Motor neuron (in vitro differentiated cells): ENCODE measurements at regions not wholly inside any gene's neighbourhood (a gene's known extent, or its start where the extent isn't known, plus 50 kb on each side); places are given as distances from the start of the nearest gene placed in this dataset.

Source experiments
- ATAC-seq, 8 experiments: fragments of 200-7000 bp; cut with Tn5 transposase; replicated peaks in 6 of 8; 2 replicates each; pipeline ENCODE4 v1.8.0; 2021; ENCODE audit warnings: mild to moderate bottlenecking in 8 of 8, moderate library complexity in 8 of 8
- H3K27ac ChIP-seq, 2 donors: fragments of 250-450 bp; sonication (Bioruptor Pico); 2 replicates each; pipeline ENCODE4 v1.9.0; 2021; ENCODE audit warnings: antibody characterized with exemption in 2 of 2, mild to moderate bottlenecking in 2 of 2, moderate library complexity in 1 of 2
- H3K4me1 ChIP-seq, 2 donors: fragments of 250-450 bp; sonication (Bioruptor Pico); replicated peaks in 1 of 2; 2 replicates each; pipeline ENCODE4 v1.6.1; 2021; ENCODE audit warnings: antibody characterized with exemption in 2 of 2, mild to moderate bottlenecking in 2 of 2, moderate library complexity in 1 of 2
- H3K4me3 ChIP-seq, 5 donors: fragments of 250-450 bp; sonication (Bioruptor Pico); 2 replicates each; pipeline ENCODE4 v1.9.0; 2021; ENCODE audit warnings: antibody characterized with exemption in 5 of 5, mild to moderate bottlenecking in 5 of 5, moderate library complexity in 4 of 5
- WGBS, 10 experiments: fragments of 450-650 bp; shearing (Covaris generic); methylation state at CpG; one replicate each; pipeline ENCODE4 v1.0.0; 2022; 5-methylcytosine and 5-hydroxymethylcytosine counted together
- in situ Hi-C, 9 experiments: fragments of 400-800 bp; cut with MboI; loops; one replicate each; pipeline ENCODE4 v1.15.0; 2021; ENCODE audit warnings: low sequenced_read_pairs in 9 of 9, low pct_unique_long_range_greater_than_20kb in 2 of 9; ENCODE audit not compliant: unreplicated experiment in 9 of 9

DNA sequence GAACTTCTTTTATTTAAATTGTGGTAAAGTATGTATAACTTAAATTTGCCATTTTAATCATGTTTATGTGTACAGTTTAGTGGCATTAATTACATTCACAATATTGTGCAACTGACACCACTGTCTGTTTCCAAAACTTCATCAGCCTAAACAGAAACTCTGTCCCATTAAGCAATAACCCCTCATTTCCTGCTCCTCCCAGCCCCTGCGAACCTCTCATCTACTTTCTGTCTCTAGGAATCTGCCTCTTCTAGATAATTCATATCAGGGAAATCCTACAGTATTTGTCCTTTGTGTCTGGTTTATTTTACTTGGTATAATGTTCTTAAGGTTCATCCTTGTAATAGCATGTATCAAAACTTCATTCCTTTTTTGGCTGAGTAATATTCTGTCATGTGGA lies 75.1 kb downstream of the BOLA3 start:
- WGBS, 10 experiments = 86 to 100% (median 88%) methylated on average over 1 of the region's 1 CpG; no CpG with 5 or more reads in 6 of the 10 experiments
- no peak overlapping the region for H3K27ac ChIP-seq
- in situ Hi-C loops = no loop called here
- H3K4me3 ChIP-seq = no peak overlapping the region
- H3K4me1 ChIP-seq = no peaks in the 10 kb centered on the region
- no peak for ATAC-seq

DNA sequence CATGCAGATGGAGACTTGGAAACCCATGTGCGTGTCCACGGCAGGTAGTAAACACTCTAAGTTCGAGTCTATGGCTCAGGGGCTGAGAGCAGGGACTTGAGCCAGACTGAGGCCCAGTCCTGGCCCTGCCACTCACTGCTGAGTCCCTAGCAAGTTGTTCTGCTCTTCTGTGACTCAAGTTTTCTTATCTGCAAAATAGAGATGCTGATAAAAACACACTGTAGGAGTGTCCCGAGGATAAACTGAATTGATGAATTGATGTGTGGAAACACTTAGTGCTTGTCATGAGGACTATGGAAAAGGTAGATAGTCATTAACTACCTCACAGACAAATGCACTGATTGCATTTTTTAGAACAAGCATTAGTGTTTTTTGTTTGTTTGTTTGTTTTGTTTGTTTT lies 73.2 kb downstream of the BOLA3 start:
- no peaks in the 10 kb centered on the region for H3K4me1 ChIP-seq
- no peak overlapping the region for H3K27ac ChIP-seq
- in situ Hi-C loops = no loop called here
- WGBS, 10 experiments = 52 to 94% (median 90%) methylated on average over 1 to 4 of the region's 4 CpGs; no CpG with 5 or more reads in 3 of the 10 experiments
- no peak overlapping the region for H3K4me3 ChIP-seq
- ATAC-seq = no peak

DNA sequence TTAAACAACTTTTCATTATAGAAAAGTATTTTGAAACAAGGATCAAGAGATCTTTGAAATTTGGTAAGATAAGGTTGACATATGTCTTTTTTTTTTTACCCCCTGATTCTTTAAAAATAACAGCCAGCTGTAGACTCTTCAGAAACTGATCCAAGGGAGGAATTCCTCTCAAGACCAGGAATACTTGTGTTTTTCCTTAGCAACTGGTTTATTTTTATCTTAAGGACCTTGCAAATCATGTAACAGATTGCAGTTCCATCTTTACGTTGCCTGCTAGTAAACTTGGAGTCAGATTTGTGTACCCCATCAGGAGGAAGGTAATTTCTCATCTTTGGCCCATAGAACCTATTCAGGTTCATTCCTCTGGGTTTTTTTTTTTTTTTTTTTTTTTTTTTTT lies 71.6 kb downstream of the BOLA3 start:
- H3K4me1 ChIP-seq = no peaks in the 10 kb centered on the region

DNA sequence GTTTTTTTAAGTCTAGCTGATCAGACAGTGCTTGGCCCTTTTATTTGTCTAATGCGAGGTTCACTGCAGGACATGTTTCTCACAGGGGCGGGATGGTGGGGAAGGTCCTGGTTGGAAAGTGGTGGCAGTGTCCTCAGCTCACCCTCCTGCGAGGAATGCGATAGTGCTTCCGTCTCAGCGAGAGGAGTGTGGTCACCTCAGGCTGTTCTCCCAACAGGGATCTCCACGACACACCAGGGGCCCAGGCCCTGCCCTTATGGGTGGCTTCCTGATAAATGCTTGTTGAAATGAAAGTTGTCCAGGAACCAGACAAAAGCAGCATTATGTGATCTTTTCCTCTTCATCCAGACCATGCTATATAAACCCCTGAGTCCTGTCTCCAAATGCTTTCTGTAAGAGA lies 70.1 kb downstream of the BOLA3 start:
- H3K4me1 ChIP-seq = no peaks in the 10 kb centered on the region
- H3K4me3 ChIP-seq = no peak overlapping the region
- H3K27ac ChIP-seq = no peak overlapping the region
- ATAC-seq = no peak
- 69 to 100% (median 85%) methylated on average over 1 to 7 of the region's 7 CpGs; no CpG with 5 or more reads in 3 of the 10 experiments for WGBS, 10 experiments
- in situ Hi-C loops = no loop called here

More for the DNA sequence above, 71.6 kb downstream of the BOLA3 start:
- Histone ChIP-seq H3K27ac (no peak overlapping the region), H3K4me3 (no peak overlapping the region)
- in situ Hi-C loops = no loop called here
- no peak for ATAC-seq
- 59 to 100% (median 83%) methylated on average over 1 of the region's 1 CpG; no CpG with 5 or more reads in 1 of the 10 experiments for WGBS, 10 experiments

DNA sequence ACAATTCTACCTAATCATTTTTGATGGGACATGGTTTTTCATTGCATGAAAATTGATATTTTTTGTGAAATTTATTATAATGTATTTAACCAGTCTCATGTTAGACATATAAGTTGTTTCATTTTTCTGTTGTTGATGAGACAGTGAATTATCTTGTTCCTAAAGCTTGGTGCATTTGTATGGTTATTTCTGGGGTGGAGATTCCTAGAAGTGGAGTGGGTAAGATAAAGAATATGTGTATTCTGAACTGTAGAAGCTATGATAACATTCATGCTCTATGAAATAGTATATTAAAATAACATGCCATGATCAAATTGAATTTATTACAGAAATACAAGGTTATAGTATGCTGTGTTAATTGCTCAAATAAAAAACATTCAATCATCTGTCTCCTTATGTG lies 69.2 kb downstream of the BOLA3 start:
- Histone ChIP-seq H3K4me3 (no peak overlapping the region), H3K27ac (no peak overlapping the region), H3K4me1 (no peaks in the 10 kb centered on the region)
- in situ Hi-C loops = no loop called here
- ATAC-seq = no peak

DNA sequence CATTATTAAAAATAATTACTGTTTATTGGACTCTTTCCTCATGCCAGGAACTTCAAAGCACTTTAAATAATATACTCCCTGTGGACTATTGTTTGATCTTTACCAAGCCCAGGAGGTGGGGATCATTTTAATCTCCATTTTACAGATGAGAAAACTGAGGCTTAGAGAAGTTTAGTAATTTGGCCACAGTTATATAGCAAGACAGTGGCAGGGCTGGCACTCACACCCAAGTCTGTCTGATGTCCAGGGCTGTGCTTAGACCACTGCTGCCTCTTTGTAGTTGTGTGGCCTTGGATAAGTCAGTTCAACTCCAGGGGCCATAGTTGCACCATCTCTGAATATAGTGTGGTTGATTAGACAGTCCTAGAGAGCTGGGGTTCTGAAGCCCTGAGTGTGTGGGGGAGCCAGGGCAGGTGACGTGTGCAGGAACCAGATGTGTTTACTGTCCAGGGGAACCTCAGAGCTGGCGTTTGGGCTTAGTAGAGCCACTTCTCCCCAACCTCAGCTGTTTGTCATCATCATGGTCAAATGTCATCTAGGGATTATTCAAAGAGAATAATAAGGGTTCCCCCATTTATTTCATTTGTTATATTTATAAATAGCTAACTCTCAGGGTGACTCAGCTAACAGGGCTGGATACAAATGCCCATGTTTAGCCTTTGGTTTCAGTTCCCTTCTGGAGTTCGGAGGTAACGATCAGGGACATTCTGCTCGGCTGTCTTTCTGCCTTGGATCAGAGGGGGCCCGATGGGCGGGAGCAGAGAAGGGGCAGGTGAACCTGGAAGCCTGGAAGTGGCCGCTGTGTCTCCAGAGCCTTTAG lies 68.0 kb downstream of the BOLA3 start:
- Histone ChIP-seq H3K27ac (no peak overlapping the region), H3K4me1 (no peaks in the 10 kb centered on the region), H3K4me3 (no peak overlapping the region)
- in situ Hi-C loops = no loop called here
- no peak for ATAC-seq
- WGBS, 10 experiments = 87 to 100% (median 90%) methylated on average over 2 to 6 of the region's 8 CpGs; no CpG with 5 or more reads in 3 of the 10 experiments

DNA sequence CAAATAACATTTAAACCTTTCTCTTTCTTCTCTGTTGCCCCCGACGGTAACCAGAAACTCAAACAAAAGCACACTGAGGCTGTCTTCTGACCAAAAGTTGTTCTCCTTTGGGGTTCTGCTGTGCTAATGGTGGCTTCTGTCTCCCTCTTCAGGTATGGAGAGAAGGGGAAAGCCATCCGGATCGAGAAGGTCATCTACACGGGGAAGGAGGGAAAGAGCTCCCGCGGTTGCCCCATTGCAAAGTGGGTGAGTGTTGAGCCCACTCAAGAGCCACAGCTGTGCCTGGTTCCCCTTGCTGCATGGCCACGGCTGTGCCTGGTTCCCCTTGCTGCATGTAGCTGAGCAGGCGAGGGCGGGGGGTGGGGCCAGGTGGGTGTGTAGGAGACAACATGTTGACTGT lies 67.4 kb downstream of the BOLA3 start:
- no peaks in the 10 kb centered on the region for H3K4me1 ChIP-seq
- H3K4me3 ChIP-seq = no peak overlapping the region
- ATAC-seq = no peak
- in situ Hi-C loops = no loop called here
- 73 to 100% (median 92%) methylated on average over 1 to 5 of the region's 10 CpGs; no CpG with 5 or more reads in 3 of the 10 experiments for WGBS, 10 experiments
- H3K27ac ChIP-seq = no peak overlapping the region

DNA sequence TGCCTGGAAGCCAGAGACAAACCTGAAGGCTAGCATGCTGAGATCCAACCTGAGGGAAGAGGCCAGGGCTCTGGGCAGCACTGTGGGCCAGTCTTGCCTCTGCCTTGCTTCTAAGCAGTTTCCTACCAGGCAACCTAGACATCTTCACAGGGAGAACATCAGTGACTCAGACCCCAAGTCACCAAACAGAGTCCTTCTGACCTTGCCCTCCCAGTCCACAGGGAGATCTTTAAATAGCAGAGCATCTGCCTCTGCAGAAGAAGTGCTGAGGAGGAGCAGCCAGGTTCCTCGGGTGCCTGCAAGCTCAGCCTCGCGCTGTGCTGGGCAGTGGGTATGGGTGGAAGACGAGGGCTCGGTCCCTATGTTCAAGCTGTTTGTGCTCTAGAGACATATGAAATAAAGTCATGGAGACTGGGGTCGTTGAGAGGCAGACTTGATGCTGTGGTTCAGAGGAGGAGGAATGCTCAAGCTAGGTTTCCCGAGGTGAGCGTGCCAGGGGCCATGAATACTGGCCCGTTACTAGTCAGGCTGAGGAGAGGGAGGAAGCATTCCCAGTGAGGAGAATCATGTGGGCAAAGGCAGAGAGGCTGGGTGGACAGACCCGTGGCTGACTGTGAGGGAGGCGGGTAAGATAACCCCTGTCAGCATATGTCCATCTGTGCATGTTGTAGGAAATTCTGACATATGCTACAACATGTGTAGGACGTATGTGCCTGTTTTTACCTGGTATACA lies 66.5 kb downstream of the BOLA3 start:
- in situ Hi-C loops = no loop called here
- Histone ChIP-seq H3K4me3 (no peak overlapping the region), H3K27ac (no peak overlapping the region), H3K4me1 (no peaks in the 10 kb centered on the region)
- peak in 2 of 8 experiments; percentile 65 to 72 for ATAC-seq
- WGBS, 10 experiments = 50 to 100% (median 77%) methylated on average over 1 to 8 of the region's 12 CpGs; no CpG with 5 or more reads in 2 of the 10 experiments

DNA sequence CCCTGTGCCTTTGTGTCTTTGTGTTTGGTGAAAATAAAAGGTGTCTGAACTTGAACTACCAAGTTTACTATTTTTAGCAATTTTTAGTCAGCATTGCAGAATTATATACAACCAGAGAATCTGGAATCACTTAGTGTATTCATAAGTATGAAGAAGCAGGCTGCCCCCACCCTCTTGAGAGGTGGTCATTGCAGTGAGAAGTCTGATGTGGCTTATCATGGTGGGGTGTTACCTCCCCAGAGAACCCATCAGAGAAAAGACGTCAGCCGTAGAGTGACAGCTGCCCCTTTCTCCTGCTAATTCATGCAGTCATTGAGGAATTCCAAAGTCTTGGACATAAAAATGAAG lies 66.0 kb downstream of the BOLA3 start:
- H3K4me3 ChIP-seq = no peak overlapping the region
- no peaks in the 10 kb centered on the region for H3K4me1 ChIP-seq
- in situ Hi-C loops = no loop called here
- WGBS, 10 experiments = 55 to 100% (median 90%) methylated on average over 1 to 2 of the region's 2 CpGs; no CpG with 5 or more reads in 7 of the 10 experiments
- no peak overlapping the region for H3K27ac ChIP-seq
- peak in 2 of 8 experiments; percentile 69 to 70 for ATAC-seq

DNA sequence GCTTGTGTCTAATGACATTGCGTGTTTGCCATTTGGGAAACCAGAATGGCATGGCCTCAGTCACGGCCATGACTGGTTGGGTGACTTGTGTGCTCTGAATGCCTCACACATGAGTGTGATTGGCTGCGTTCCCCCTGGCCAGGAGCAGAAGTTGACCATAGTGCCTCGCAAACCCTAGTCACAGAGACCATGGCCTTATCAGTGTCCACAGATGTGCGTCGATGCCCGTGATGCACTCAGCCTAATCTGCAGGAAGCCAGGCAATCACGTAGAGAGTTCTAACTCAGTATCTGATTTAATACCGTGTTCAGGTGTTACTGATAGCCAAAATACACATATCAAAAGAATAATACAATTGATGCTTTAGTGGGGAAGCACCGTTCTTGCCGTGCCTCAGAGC lies 64.0 kb downstream of the BOLA3 start:
- H3K27ac ChIP-seq = no peak overlapping the region
- in situ Hi-C loops = no loop called here
- no peak overlapping the region for H3K4me3 ChIP-seq
- no peak for ATAC-seq
- no peaks in the 10 kb centered on the region for H3K4me1 ChIP-seq
- WGBS, 10 experiments = 60 to 100% (median 92%) methylated on average over 1 to 7 of the region's 11 CpGs; no CpG with 5 or more reads in 4 of the 10 experiments
